COR-L47 (cell line): ENCODE measurements at regions not wholly inside any gene's neighbourhood (a gene's known extent, or its start where the extent isn't known, plus 50 kb on each side); places are given as distances from the start of the nearest gene placed in this dataset.

Source experiments
- DNase-seq: peaks from one replicate; lab custom pipeline; 2025; lab: John Stamatoyannopoulos, UW

DNA sequence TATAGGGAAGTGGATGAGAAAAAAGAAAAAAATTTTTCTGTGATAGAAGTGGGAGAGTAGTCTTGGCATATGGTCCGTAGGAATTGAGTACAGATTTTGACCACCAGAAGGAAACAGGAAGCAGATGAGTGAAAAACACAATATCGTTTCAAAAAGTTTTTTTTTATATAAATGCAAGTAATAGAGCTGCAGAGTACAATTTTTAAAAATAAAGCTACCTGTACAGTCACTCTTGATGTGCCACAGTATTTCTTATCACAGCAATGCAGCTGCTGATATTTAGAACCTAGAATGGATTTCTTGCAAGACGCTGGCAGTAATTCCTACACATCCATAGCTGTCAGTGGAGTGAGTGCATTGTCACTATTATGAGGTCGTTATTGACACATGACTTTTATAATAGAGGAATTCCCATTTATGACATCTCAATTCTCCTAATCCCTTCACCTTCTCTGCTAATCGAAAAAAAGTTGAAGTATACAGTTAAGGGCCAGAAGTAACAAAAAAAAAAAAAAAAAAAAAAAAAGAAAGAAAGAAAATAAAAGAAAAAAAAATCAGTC, 477.7 kb downstream of the TAF11L14 start:
- no peak for DNase-seq

GRCh38 chr5:18113721-18114120, 479.5 kb downstream of the TAF11L14 start:
- DNase-seq: peak; percentile 74

GRCh38 chr5:18114151-18114757, 480.0 kb downstream of the TAF11L14 start:
- peak; percentile 51 for DNase-seq

- no peak for DNase-seq
Measured at GRCh38 chr5:18117968-18118367, 483.7 kb downstream of the TAF11L14 start.

- no peak for DNase-seq
Measured at GRCh38 chr5:18119156-18119785, 485.0 kb downstream of the TAF11L14 start.

GRCh38 chr5:18141222-18141621, 507.0 kb downstream of the TAF11L14 start:
- no peak for DNase-seq

GRCh38 chr5:18142831-18143230, 508.6 kb downstream of the TAF11L14 start:
- no peak for DNase-seq

GRCh38 chr5:18152671-18153070, 518.4 kb downstream of the TAF11L14 start:
- DNase-seq: no peak

GRCh38 chr5:18158166-18158565, 523.9 kb downstream of the TAF11L14 start:
- DNase-seq: no peak

DNA sequence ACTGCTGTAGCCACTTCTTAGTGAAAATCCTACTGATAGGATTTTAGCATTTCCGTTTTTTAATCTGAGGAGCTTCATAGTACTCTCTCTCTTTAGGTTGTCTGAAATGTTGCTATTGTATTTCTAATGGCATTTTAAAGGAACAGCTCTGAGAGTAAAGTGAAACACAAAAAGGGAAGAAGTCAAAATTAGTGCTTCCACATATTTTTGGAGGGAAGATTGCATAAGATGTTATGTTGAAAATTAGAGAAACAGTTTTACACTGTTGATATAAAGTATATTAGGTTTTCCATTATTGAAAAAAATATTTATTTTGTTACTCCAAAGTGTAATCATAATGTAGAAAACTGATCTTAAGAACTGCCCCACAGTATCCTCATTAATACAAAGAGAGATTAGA, 525.1 kb downstream of the TAF11L14 start:
- no peak for DNase-seq

- DNase-seq: no peak
Measured at GRCh38 chr5:18171684-18172083, 537.4 kb downstream of the TAF11L14 start.

DNA sequence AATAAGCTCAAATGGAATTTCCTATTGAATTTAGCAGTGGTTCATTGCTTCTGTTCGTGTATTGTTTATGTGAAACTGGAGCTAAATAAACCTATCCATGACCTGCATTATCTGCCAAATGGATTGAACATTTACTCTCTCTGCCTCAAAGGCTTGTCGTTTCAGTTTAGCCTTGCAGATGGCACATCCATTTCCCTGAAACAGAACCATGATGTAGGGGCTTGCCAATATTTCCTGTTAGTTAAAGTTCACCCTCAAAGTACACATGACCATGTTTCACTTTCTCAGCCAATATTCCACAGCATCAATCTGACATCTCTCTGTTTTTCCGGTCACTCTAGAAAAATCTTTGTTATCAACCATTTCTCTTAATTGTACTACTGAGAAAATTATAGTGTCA, 545.3 kb downstream of the TAF11L14 start:
- DNase-seq: no peak

DNA sequence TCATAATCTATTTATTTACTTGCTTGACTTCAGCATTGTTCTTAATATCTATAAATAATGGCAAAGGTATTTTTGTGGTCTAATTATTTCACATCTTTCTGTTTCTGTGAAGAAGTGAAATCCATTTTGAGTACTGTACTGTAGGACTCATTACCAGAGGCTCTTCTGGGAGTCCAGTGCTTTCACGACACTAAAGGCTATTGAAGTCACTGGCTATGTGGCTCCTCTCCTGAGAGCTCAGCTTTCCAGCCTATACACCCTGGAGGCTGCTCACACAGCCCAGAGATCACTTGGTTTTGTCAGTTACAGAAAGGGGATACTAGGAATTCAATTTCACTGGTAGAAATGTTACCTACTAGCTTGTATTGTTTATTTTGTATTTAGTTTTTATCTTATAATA, 547.3 kb downstream of the TAF11L14 start:
- no peak for DNase-seq

DNA sequence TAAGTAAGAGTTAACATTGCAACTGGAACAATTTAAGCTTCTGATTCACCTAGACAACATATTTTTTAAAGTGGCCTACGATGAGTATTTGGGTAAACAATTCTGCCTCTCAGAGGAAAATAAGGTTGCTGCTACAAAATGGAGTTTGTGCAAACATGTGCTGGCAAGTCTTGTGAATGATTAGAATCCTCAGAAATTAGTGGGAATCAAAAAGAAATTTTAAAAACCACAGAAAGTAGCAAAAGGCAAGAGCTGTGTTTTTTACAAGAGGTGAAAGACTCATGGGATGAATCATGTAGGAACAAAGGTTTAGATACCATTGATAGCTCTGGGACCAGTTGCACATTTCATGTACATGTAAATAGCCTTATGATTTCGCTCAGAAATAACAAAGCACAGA, 561.6 kb downstream of the TAF11L14 start:
- no peak for DNase-seq

GRCh38 chr5:18197734-18198133, 563.5 kb downstream of the TAF11L14 start:
- no peak for DNase-seq

GRCh38 chr5:18202164-18202563, 567.9 kb downstream of the TAF11L14 start:
- no peak for DNase-seq

GRCh38 chr5:18203296-18203695, 569.0 kb downstream of the TAF11L14 start:
- DNase-seq: no peak

DNA sequence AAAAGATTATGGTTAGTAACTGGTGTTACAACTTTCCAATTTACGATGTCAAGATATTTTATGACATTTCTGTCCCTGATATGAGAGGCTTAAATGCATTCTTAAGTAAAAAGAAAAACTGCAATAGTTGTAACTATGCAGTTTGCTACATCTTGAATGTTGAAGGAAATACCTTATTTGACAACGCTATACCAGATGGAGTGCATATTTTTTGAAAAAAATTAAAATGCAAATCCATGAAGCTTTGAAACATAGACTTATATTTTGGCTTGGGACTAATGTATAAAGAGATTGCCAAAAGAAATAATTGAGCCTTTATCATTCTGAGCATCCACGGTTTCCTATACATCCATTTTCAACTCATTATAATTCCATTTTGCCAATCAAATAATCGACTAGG, 579.4 kb downstream of the TAF11L14 start:
- no peak for DNase-seq

- no peak for DNase-seq
Measured at GRCh38 chr5:18216016-18216415, 581.8 kb downstream of the TAF11L14 start.

DNA sequence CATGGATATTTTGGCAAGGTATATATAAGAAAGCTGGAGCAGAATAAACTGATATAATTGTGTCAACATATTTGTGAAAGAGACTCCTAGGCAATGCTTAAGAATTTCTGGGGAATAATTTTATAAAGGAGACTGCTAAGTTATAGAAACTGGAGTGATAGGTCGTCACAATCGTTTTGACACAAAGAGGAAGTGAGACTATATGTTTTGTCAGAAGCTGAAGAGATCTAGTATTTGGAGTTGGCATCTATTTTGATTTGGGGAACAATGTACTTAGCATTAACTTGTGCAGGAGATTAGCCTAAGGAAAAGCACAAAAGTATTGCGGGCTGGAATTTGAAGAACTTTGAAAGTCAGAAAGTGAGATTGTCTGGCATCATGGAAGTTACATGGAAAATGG, 582.5 kb downstream of the TAF11L14 start:
- DNase-seq: no peak

- DNase-seq: no peak
Measured at GRCh38 chr5:18219241-18219640, 585.0 kb downstream of the TAF11L14 start.

GRCh38 chr5:18220631-18221030, 586.4 kb downstream of the TAF11L14 start:
- DNase-seq: no peak

- DNase-seq: no peak
Measured at GRCh38 chr5:18236386-18236785, 602.1 kb downstream of the TAF11L14 start.

DNA sequence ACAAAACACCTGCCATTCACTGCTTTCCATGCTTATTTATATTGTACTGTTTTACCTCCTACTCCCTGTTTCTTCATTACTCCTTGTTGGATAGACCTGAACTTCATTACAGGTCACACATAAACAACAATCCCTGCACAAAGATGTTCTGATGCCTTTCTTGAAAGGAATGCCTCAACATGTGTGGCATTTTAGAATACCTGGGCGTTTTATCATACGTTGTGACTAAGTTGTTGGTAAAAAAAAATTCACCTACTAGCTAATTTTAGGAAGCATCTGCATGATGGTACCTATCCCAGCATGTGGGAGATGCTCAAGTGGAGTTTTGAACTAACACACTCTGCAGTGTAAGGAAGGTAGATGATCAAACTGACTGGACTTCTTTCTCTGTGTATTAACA, 604.1 kb downstream of the TAF11L14 start:
- no peak for DNase-seq
